ENCODE measurements at regions not wholly inside any gene's neighbourhood (a gene's known extent, or its start where the extent isn't known, plus 50 kb on each side); places are given as distances from the start of the nearest gene placed in this dataset.
"Not testable (repeated sequence)": the region's sequence is repeated elsewhere in the genome, so short reads cannot be mapped to it uniquely, and the experiment has no call there.

DNA sequence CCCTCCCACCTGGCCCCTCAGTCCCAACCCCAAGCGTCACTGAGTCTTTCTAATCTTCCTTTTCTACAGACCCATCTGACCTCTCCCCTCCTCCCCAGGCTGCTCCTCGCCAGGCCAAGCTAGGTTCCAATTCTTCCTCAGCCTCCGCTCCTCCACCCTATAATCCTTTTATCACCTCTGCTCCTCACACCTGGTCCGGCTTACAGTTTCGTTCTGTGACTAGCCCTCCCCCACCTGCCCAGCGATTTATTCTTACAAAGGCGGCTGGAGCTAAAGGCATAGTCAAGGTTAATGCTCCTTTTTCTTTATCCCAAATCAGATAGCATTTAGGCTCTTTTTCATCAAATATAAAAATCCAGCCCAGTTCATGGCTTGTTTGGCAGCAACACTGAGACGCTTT, 214.5 kb upstream of the ANXA10 start:
- not testable (repeated sequence) for TF ChIP-seq POLR2A (IDR thresholded peaks at IDR 0.05)
- TF ChIP-seq, protein P1, sequence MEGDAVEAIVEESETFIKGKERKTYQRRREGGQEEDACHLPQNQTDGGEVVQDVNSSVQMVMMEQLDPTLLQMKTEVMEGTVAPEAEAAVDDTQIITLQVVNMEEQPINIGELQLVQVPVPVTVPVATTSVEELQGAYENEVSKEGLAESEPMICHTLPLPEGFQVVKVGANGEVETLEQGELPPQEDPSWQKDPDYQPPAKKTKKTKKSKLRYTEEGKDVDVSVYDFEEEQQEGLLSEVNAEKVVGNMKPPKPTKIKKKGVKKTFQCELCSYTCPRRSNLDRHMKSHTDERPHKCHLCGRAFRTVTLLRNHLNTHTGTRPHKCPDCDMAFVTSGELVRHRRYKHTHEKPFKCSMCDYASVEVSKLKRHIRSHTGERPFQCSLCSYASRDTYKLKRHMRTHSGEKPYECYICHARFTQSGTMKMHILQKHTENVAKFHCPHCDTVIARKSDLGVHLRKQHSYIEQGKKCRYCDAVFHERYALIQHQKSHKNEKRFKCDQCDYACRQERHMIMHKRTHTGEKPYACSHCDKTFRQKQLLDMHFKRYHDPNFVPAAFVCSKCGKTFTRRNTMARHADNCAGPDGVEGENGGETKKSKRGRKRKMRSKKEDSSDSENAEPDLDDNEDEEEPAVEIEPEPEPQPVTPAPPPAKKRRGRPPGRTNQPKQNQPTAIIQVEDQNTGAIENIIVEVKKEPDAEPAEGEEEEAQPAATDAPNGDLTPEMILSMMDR (IDR thresholded peaks at IDR 0.05) = not testable (repeated sequence)

Measured in Peyer's patch (tissue), 4 donors.